ENCODE measurements at regions not wholly inside any gene's neighbourhood (a gene's known extent, or its start where the extent isn't known, plus 50 kb on each side); places are given as distances from the start of the nearest gene placed in this dataset.

DNA sequence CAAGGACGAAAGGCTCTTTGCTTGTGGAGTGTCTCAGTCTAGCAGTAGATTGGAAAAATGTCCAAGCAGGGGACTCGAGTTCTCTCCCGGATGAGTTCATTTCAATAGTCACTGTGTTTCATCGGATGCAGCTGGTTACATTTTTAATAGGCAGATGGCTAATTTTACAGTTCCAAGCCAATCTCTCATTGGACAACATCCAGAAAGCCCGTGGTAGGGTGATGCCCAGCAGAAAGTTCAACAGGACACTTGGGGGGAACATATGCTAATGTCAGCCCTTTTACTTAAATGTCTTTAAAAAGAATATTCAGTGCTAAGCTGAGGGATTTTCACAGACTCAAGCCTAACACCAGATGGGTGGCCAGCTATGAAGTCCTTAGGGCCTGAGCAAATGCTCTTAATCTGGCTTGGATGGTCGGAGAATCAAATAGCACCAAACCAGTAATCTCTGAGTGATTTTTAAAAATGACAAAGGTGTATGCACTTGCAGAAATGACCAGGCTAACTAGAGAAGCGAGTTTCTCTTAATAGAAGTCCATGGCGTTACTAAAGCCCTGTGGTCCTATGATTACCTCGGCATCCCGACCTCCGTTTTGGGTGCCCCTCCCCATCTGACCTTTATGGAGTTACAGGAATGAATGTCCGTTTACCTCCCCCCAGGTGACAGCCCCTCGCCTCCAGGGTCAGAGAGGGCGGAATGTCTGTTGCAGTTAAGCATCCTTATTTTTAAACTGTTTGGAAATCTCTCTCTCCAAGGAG, 289.2 kb upstream of the SALL1 start:
- DNase-seq (ENCODE audit: low read depth) = no peak

DNA sequence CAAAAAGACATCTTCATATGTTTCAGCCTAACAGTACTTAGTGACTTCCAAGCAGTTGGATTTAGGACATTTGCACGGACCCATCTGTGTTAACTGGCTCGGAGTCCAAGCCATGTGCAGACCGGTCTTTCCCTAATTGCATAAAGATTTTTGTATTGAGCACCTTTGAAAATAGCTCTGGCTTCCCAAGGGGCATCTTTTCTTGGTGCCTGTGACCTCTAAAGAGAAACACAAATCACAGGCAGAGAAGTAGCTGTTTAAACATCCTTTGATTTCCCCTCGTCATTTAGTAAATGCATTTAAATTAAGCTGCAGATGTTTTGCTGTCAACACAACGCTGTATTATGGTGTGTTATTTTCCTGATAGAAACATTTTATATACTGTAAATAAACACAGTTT, 288.2 kb upstream of the SALL1 start:
- DNase-seq (ENCODE audit: low read depth) = no peak

DNA sequence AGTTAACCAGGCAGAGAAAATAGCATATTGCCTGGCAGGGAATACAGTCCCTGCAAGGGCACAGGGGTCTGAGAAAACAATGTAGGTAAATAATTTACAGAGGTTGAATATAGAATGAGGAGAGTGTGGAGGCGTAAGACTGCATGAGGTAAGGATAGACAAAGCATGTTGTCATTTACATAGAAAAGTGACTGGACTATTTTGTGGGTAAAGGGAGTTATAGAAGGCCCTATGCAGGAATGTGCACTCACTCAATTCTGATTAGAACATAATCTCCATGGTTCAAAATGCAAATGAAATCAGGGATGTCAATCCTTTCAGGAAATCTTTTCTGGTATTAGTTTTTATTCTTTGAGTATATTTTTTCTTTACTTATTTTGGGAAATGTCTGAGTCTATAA, 285.7 kb upstream of the SALL1 start:
- DNase-seq (ENCODE audit: low read depth) = no peak

DNA sequence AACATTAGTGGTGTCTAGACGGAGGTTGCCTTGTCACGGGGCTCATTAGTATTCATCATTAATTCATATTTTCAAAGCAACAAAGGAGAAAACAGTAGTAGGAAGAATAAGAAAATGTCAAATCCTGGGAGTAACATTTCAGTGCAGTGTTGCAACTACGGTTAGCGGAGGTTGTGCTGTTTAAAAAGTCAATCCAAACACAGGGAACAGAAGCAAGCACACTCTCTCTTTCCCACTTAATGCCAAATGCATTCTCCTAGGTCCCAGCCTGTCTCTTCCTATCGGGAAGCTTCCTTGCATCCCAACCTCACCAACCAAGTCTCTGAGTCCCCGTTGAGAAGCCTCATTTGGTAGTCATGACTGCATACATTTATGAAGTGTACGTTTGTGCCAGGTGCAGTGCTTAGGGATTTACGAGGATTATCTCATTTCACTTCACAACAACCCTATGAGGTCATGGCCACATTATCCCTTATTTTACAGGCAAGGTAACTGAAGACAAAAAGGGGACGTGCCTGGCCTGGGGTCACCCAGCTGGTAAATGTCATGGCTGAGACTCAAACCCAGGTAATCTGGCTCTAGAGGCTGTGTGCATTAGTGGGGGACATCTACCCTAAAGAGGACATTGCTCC, 283.6 kb upstream of the SALL1 start:
- no peak for DNase-seq (ENCODE audit: low read depth)

DNA sequence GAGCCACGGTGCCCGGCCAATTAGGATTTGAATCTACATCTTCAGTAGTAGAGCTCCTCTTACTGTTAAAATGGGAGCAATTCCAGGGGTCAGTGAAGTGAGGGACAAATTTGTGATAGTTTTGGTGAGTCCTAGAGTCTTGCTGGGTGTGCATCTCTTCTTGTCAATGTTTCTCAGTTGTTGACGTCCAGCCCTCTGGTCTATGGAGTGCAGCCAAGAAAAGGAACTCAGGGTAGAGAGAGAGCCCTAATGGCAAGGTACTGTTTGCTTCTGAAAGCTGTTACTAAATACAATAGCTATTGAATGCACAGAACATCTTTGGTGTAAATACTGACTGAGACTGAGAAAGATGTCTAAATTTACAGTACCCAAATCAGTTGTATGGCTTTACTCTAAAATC, 282.5 kb upstream of the SALL1 start:
- no peak for DNase-seq (ENCODE audit: low read depth)

DNA sequence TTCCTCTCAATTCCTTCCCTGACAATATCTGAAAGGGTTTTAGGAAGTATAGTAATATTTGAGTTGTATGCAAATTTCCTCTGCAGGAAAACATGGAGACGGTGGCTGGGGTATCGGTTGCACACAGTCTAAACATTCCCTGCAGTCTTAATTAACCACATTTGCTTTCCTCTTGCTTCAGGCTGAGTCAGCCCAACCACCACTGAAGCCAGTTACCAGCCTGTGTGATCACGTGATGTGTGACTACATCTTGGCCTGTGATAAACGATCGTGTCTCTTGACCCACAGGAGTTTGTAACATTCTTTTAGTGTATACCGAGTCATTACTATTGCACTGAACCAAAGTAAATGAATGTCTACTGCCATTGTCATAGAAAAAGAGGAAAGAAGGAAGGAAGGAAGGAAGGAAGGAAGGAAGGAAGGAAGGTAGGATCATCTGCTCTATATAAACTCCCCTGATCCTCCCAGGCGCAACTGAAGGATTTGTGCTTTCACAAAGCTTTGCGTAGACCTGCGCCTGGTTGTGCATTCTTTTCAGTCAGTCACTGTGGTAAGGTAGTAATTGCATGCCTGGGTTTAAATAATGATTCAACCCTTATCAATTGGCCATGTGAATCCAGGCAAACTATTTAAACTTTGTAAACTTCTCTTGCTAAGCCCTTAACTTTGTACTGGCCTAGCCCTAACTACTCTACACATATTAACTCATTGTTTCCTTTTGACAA, 280.6 kb upstream of the SALL1 start:
- DNase-seq (ENCODE audit: low read depth) = peak; percentile 80

DNA sequence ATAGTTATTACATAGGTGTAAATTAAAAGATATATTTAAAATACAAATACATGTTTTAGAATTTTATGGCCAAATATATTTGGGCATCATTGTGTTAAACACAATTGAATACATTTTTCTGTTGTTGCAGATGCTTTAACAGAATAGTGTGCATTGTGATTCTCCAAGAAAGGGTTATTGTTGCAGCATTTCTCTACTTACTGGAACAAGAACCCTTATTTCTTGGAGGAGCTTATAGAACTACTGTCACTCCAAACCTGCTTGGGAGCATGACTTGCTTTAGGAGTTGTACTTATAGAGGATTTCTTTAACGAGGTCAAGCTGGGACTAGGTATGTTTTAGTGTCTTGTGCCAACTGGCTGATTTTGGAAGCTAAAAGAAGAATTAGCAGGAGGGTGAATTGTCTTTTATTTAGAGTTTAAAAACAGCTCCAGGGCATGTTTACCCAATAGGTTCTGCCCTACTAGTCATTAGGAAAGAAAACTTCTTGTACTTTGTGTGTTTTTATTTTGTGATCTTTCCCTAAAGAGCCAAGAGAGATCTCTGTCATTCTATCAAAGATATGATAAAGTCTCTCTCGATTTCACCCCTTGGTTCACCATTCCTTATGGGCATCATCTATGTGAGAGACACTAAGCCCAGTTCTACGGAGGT, 279.8 kb upstream of the SALL1 start:
- DNase-seq (ENCODE audit: low read depth) = no peak

DNA sequence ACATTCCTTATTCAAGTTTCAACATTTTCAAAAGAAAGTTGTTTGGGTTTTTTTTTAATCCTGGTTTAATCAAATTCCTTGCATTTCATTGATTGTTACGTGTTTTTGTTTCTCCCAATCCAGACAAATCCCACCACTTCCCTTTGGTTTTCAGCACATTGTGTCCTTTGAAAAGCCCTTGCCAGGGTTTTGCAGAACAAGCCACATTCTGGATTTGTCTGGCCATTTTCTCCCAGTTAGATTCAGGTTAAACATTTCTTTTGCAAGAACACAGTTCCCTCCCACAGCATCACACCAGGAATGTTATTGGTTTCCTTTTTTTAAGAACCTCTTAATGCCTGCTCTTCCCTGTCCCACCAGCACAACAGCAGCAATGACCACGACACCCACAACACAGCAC, 278.0 kb upstream of the SALL1 start:
- no peak for DNase-seq (ENCODE audit: low read depth)

DNA sequence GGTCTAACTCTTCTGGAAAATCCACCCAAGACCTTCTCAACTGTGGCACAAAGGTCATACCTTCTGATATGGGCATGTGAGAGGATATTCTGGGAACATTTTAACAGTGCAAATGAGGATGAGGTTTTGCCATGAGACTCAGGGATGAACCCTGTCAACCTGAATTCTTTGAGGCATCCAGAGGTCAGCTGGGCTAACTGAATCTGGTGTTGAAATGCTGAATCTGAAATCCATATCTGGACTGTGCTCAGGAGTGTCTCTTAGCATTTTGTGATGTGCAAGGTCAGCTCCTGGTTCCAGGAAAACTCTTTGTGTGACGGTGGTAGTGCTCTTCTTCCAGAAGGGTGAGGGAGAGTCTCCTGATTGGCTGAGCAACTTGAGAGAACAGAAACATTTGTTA, 276.0 kb upstream of the SALL1 start:
- no peak for DNase-seq (ENCODE audit: low read depth)

DNA sequence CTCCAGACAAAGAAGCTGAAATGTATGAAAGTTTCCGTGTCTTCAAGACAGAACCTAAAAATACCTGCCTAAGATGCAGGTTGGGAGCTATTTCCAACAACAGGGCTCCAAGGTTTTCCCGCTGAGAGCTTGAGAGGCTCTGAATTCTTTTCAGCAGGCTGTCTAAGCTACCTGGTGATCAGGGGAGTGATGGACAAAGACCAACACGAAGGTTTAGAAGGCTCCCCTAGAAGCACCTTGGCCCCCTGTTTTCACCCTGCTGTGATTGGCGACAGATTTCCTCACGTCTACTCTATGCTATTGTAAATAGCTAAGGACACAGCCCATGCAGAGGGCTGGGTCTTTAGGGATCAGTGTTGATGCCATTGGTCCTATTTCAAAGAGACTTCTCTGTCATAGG, 275.2 kb upstream of the SALL1 start:
- DNase-seq (ENCODE audit: low read depth) = no peak

DNA sequence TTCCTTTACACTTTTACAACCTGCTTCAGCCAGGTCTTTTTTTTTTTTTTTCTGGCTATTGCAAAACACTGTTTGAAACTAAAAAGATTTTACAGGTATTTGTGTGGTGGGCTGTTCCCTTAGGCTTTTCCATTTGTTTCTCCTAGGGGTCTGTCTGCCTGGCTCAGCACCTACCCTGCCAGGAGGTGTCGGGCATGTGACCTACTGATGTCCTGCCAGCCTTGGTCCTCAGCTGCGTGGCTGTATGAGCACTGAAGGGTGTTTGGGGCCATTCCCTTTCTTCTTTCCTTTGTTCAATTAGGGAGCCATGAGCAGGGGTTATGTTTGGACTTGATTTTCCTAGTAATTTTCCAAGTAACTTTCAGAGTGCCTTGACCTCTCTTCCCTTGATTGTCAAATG, 269.2 kb upstream of the SALL1 start:
- DNase-seq (ENCODE audit: low read depth) = no peak

DNA sequence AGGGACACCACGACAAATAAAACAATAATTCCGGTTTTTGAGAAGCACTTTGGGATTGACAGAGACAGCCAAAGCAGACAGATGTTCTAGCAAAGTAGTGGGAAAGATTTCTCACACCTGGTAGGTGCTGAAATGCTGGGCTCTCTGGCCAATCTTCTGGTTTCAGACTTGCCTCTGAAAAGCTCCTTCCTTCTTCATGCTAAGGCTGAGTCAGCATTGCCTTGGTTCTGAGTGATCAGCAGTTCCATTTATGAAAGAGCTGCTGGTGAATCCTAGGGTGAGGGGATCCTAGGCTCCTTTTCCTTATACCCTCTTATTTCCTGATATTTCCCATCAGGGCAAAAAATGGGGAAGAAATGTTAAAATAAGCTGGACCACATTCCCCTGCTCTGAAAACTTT, 268.7 kb upstream of the SALL1 start:
- DNase-seq (ENCODE audit: low read depth) = no peak

DNA sequence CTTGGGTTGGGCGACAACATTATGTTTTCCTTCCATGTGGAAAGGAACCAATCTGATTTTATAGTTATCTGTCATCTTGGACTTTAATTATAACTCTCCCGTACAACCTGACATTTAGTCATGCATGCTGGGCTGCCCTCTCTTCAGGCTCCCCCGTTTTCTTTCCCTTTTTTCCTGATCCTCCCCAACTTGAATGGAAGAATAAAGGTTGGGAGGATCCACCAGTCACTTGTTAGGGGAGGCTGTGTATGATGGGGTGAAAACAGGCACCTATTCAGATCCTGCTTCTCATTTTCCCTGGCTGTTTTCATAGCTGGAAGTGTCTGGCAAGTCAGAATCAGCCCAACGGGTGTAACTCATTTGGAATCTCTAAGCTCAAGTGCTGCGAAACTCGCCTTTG, 267.2 kb upstream of the SALL1 start:
- no peak for DNase-seq (ENCODE audit: low read depth)

DNA sequence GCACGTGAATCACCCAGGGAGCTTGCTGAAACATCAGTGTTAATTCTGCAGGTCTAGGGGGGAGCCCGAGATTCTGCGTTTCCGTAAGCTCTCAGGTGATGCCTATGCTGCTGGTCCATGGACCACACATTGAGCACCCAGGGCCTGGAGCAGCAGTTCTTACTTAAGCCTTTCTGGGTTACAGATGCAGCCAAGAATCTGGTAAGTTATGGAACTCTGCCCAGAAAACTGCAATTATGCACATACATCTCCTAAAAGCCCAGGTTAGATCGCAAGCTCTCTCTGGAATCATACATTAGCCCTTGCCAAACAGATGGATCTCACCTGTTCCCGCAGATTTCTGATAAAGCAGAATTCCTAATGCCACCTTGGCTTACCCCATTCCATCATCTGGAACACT, 265.9 kb upstream of the SALL1 start:
- DNase-seq (ENCODE audit: low read depth) = no peak

DNA sequence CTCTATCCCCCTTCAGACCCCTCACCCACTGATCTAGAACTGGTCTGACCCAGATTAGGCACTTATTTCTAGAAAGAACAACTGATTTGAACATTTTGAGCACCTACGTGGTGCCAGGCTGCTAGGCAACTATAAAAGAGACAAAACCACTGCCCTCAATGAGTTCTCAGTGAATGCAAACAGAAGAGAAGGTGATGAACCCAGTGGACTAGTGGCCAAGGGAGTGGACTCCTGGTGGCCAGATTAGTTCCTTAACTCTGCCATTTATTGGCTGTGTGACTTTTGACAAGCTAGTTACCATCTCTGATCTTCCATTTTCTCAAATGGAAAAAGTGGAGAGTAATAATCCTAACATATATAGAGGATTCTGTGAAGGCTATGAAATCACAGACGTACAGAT, 259.1 kb upstream of the SALL1 start:
- no peak for DNase-seq (ENCODE audit: low read depth)

DNA sequence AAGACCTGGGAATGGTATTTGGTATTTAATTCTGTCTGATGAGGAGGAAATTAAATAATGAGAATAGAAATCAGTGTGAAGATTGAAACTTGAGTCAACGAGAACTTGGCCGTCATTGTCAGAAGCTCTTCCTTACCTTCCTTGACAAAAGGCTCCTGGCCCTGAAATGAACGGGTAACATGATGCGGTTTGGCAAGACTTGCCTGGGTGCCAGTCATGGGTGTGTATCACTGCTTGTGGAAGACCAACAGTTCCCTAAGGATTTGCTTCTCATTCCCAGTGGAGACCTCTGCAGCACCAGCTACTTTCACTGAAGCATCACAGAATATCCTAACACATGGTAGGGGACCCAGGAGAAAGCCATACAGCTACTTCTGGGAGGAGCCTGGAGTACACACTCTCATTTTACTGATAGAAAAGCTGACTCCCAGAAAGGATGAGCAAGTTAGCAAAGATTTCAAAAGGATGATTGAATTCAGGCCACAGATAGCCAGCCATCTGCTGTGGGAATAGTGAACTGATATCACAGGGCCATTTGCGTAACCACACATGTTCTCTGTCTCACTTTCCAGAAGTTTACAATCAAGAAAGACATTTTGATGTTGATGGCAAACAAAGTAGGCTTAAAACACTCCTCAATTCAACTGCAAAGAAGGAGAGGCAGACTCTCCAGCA, 258.1 kb upstream of the SALL1 start:
- DNase-seq (ENCODE audit: low read depth) = no peak

DNA sequence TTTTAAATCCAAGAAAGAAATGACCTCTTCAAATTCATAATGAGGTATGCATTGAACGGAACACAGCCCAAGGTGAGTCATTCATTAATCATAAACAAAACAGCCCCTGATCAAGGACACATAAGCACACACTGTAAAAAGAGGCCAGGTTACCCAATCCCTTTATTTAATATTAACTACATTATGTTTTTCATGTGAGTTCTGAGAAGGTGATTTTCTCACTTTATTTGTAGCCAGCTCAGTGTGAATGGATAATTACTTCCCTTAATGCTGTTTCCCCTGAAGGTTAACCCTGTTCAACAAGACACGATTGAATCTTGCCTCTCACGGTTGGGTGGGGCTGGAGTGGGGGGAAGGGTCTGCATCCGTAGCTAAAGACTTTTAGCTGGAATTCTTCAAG, 257.3 kb upstream of the SALL1 start:
- no peak for DNase-seq (ENCODE audit: low read depth)

DNA sequence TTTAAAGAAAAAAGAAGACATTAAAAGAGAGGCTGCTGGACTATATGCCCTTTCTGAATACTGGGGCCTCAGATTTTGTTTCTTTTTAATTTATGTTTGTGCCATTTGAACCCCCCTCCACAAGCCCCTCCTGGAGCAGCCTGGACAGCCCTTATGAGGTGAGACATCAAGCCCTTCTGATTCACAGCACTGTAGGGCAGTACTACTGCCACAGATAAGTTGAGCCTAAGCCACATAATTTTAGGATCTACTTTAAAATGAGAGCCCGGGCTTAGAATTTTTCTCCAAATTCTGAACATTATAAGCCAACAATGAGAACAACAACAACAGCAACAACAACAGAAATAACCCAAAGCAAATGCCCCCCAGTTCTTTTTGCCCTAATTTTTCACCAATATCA, 256.9 kb upstream of the SALL1 start:
- DNase-seq (ENCODE audit: low read depth) = no peak

DNA sequence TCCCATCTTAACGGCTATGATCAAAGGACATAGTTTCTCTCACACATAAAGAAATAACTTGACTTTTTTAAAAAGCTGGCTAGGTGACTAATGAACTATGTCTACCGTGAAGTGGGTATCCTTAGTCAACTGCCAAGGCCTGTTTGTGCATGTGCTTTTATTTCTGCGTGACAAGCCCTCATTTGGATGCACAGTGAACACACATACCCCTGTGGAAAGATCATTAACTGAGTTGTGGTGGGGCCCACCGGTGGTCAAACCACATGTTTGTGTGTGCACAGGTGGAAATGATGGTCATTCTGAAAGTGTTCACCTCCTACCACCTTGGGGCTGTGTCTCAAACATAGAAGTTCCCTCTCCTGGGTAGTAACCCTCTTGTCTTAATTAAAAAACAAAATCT, 256.1 kb upstream of the SALL1 start:
- DNase-seq (ENCODE audit: low read depth) = no peak

DNA sequence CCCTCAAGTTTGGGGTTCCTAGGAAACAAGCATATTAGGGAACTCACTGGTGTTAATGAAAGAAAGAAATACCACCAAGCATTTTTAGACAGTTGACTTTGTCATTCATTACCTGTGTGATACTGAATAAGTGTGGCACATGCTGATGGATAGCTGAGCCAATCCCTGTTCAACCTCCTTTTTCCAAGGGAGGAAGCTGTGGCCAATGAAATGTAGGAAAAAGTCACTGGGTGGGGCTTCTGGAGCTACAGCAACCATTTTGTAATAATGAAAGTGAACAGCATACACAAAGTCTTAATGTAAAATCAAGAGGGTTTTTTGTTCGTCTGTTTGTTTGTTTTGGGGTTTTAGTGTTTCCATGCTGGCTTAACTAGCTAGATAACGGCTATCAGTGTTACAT, 254.3 kb upstream of the SALL1 start:
- DNase-seq (ENCODE audit: low read depth) = no peak

DNA sequence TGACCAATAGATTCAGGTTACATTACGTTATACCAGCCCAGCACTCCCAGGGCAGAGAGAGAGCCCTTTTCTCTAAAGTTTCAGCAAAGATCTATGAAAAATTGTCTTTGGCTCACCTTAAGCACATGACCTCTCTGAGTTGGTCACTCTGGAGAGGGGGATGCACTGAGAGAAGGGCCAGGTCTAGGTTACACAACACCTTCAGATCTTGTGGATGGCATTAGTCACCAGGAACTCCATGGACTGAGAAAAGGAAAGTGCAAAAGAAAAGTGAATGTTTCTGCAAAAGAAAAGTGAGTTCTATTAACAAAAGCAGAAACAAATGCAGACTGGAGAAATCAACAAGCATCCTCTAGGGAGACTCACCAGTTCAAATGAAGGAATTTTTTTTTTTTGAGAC, 253.3 kb upstream of the SALL1 start:
- DNase-seq (ENCODE audit: low read depth) = no peak

DNA sequence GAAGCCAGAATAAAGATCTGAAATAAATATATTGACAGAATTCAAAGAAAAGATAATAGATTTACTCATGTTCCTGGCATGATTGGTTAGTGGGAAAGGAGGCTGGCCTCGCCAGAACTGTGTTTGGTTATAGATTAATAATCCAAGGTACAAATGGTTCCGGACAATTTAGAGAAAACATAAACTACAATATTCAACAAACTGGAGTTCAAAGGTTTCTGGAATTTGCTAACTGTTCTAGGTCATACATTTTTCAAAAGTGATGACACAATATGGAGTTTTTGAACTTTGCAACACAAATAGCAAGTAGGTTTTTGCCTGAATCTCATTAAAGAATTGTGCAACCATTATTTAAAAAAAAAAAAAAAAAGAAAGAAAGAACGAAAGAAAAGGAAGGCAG, 251.7 kb upstream of the SALL1 start:
- no peak for DNase-seq (ENCODE audit: low read depth)

Measured in myocyte (in vitro differentiated cells).